ENCODE measurements at regions not wholly inside any gene's neighbourhood (a gene's known extent, or its start where the extent isn't known, plus 50 kb on each side); places are given as distances from the start of the nearest gene placed in this dataset.

DNA sequence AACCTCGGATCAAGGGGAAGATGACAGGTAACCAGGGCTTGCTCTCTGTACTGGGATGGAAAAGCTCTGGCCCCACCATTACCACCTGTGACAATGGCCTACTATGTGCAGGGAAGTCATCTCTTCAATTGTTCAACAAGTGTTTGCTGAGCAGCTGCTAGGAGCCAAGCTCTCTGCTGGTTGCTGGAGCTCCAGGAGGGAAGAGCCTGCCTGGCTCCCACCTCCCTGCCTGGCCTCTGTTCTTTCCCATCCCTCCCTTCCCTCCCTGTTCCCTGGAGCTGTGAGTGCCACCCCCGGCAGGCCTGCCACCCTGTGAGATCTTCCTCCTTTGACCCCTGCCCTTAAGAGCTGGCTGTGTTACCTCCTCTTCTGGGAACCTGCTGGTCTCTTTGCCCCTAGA is 59.7 kb upstream of the IER5L start:
- TF ChIP-seq, protein P1, sequence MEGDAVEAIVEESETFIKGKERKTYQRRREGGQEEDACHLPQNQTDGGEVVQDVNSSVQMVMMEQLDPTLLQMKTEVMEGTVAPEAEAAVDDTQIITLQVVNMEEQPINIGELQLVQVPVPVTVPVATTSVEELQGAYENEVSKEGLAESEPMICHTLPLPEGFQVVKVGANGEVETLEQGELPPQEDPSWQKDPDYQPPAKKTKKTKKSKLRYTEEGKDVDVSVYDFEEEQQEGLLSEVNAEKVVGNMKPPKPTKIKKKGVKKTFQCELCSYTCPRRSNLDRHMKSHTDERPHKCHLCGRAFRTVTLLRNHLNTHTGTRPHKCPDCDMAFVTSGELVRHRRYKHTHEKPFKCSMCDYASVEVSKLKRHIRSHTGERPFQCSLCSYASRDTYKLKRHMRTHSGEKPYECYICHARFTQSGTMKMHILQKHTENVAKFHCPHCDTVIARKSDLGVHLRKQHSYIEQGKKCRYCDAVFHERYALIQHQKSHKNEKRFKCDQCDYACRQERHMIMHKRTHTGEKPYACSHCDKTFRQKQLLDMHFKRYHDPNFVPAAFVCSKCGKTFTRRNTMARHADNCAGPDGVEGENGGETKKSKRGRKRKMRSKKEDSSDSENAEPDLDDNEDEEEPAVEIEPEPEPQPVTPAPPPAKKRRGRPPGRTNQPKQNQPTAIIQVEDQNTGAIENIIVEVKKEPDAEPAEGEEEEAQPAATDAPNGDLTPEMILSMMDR (conservative IDR thresholded peaks at IDR 0.05; ENCODE audit: low read depth, low read length): no peak
- no peak for TF ChIP-seq EZH2 (IDR thresholded peaks at IDR 0.05; ENCODE audit: borderline replicate concordance, low read depth, low read length, poor library complexity, severe bottlenecking)
